H1 (cell line): ENCODE measurements at regions not wholly inside any gene's neighbourhood (a gene's known extent, or its start where the extent isn't known, plus 50 kb on each side); places are given as distances from the start of the nearest gene placed in this dataset.

Experiments
- CTCF ChIA-PET: fragments of 300-600 bp; sonication (Branson Sonifier 250); formaldehyde crosslinking; loops from one replicate; lab custom pipeline; 2021; ENCODE audit not compliant: partially characterized antibody; lab: Charles Lee
- POLR2A ChIA-PET: fragments of 300-600 bp; sonication (Branson Sonifier 250); formaldehyde crosslinking; loops from one replicate; lab custom pipeline; 2021; ENCODE audit warnings: inconsistent platforms; ENCODE audit not compliant: partially characterized antibody; lab: Charles Lee
- DNase-seq, 2 experiments: peaks; one replicate each; pipeline versions ENCODE4 v3.0.0 to v3.0.0-alpha.2; 2010 to 2022; ENCODE audit warnings: low spot score in 2 of 2, low read depth in 1 of 2, mixed read lengths in 1 of 2
- FAIRE-seq: peaks from 2 replicates; lab custom pipeline; 2011; peaks lifted over from hg19 to GRCh38; lab: Jason Lieb, UNC
- H2AFZ ChIP-seq: 2 replicates; pipeline ENCODE4 v1.8.1; 2012; ENCODE audit warnings: low read length, inconsistent platforms
- H2AK5ac ChIP-seq: 2 replicates; pipeline ENCODE4 v1.6.1; 2013; ENCODE audit warnings: low read depth, low read length
- H2BK120ac ChIP-seq: replicated peaks from 2 replicates; pipeline ENCODE3; 2013; ENCODE audit warnings: low read depth, low read length, inconsistent platforms
- H2BK12ac ChIP-seq: 2 replicates; pipeline ENCODE4 v1.6.1; 2013; ENCODE audit warnings: low read depth, low read length
- H2BK15ac ChIP-seq: 2 replicates; pipeline ENCODE4 v1.6.1; 2013; ENCODE audit warnings: low read length
- H2BK20ac ChIP-seq: 2 replicates; pipeline ENCODE4 v1.6.1; 2013; ENCODE audit warnings: low read length
- H2BK5ac ChIP-seq: 2 replicates; pipeline ENCODE4 v1.6.1; 2013; ENCODE audit warnings: low read depth, low read length
- H3K14ac ChIP-seq: 2 replicates; pipeline ENCODE4 v1.6.1; 2013; ENCODE audit warnings: inconsistent platforms; ENCODE audit not compliant: insufficient read length
- H3K18ac ChIP-seq: 2 replicates; pipeline ENCODE4 v1.6.1; 2013; ENCODE audit warnings: low read length; ENCODE audit errors: extremely low read depth
- H3K23ac ChIP-seq: 2 replicates; pipeline ENCODE4 v1.6.1; 2013; ENCODE audit warnings: inconsistent platforms; ENCODE audit not compliant: insufficient read length
- H3K23me2 ChIP-seq: 2 replicates; pipeline ENCODE4 v1.6.1; 2013; ENCODE audit warnings: low read depth, low read length
- H3K27ac ChIP-seq: 2 replicates; pipeline ENCODE4 v1.6.1; 2011; ENCODE audit warnings: low read depth, low read length, inconsistent platforms
- H3K27me3 ChIP-seq, 4 experiments: replicated peaks in 1 of 4; 1 replicate in 1 of 4; 2 replicates in 3 of 4; pipeline versions ENCODE4 v1.6.1 to v1.8.1; 2011 to 2013; ENCODE audit warnings: low read length in 3 of 4, mild to moderate bottlenecking in 3 of 4, inconsistent platforms in 2 of 4, mixed read lengths in 2 of 4, moderate library complexity in 1 of 4; ENCODE audit not compliant: control insufficient read depth in 3 of 4, insufficient read depth in 3 of 4; ENCODE audit errors: extremely low read depth in 1 of 4
- H3K36me3 ChIP-seq, 4 experiments: 2 replicates each; pipeline versions ENCODE4 v1.6.1 to v1.8.1; 2011 to 2013; ENCODE audit warnings: mild to moderate bottlenecking in 4 of 4, low read length in 3 of 4, moderate library complexity in 2 of 4, control low read depth in 1 of 4, inconsistent platforms in 1 of 4; ENCODE audit not compliant: insufficient read depth in 4 of 4, control insufficient read depth in 2 of 4
- H3K4ac ChIP-seq: replicated peaks from 2 replicates; pipeline ENCODE3; 2013; ENCODE audit warnings: low read length, low read depth, mixed read lengths, inconsistent platforms; ENCODE audit not compliant: insufficient read length
- H3K4me1 ChIP-seq, 4 experiments: replicated peaks in 1 of 4; 1 replicate in 1 of 4; 2 replicates in 3 of 4; pipeline versions ENCODE4 v1.6.1 to v1.8.1; 2011 to 2013; ENCODE audit warnings: low read length in 3 of 4, inconsistent platforms in 2 of 4, mixed read lengths in 1 of 4; ENCODE audit not compliant: insufficient read depth in 4 of 4, control insufficient read depth in 3 of 4
- H3K4me2 ChIP-seq, 2 experiments: 2 replicates each; pipeline versions ENCODE4 v1.6.1 to v1.8.1; 2011 to 2013; ENCODE audit warnings: low read depth in 2 of 2, low read length in 2 of 2, control low read depth in 1 of 2, inconsistent platforms in 1 of 2, mild to moderate bottlenecking in 1 of 2; ENCODE audit not compliant: insufficient read depth in 1 of 2
- H3K4me3 ChIP-seq, 4 experiments: fragments of 200-600, 300-600 bp in 1 of 4; sonication (generic), shearing (Covaris generic), sonication (Bioruptor Twin) in 1 of 4; 2 replicates each; pipeline versions ENCODE4 v1.5.1 to v1.8.1; 2011 to 2016; ENCODE audit warnings: low read length in 4 of 4, low read depth in 3 of 4, control low read depth in 2 of 4, inconsistent platforms in 2 of 4, mild to moderate bottlenecking in 2 of 4, mixed read lengths in 1 of 4, moderate library complexity in 1 of 4; ENCODE audit not compliant: insufficient read depth in 2 of 4; ENCODE audit errors: extremely low read depth in 1 of 4
- H3K56ac ChIP-seq: replicated peaks from 2 replicates; pipeline ENCODE3; 2013; ENCODE audit warnings: low read depth, mild to moderate bottlenecking, mixed read lengths, low read length, inconsistent platforms; ENCODE audit not compliant: insufficient read length
- H3K79me1 ChIP-seq: 2 replicates; pipeline ENCODE4 v1.6.1; 2013; ENCODE audit warnings: low read depth, low read length, control low read depth
- H3K79me2 ChIP-seq, 2 experiments: 2 replicates each; pipeline versions ENCODE4 v1.6.1 to v1.8.1; 2012 to 2013; ENCODE audit warnings: low read length in 2 of 2, mild to moderate bottlenecking in 2 of 2, inconsistent platforms in 1 of 2; ENCODE audit not compliant: insufficient read depth in 2 of 2, control insufficient read depth in 1 of 2
- H3K9ac ChIP-seq, 4 experiments: replicated peaks in 1 of 4; 1 replicate in 1 of 4; 2 replicates in 3 of 4; pipeline versions ENCODE4 v1.6.1 to v1.8.1; 2011 to 2013; ENCODE audit warnings: low read depth in 3 of 4, low read length in 3 of 4, control low read depth in 2 of 4, mild to moderate bottlenecking in 2 of 4, moderate library complexity in 2 of 4, inconsistent platforms in 1 of 4; ENCODE audit errors: extremely low read depth in 1 of 4
- H3K9me3 ChIP-seq, 2 experiments: 2 replicates each; pipeline versions ENCODE4 v1.6.1 to v1.8.1; 2012 to 2013; ENCODE audit warnings: mild to moderate bottlenecking in 2 of 2, moderate library complexity in 2 of 2, control low read depth in 1 of 2, inconsistent platforms in 1 of 2, low read depth in 1 of 2, low read length in 1 of 2, mixed read lengths in 1 of 2; ENCODE audit not compliant: insufficient read depth in 2 of 2
- H4K20me1 ChIP-seq, 2 experiments: replicated peaks in 1 of 2; 2 replicates each; pipeline versions ENCODE3 to v1.8.1; 2011 to 2013; ENCODE audit warnings: inconsistent platforms in 2 of 2, low read length in 2 of 2, mild to moderate bottlenecking in 1 of 2; ENCODE audit not compliant: insufficient read depth in 2 of 2, control insufficient read depth in 1 of 2
- H4K5ac ChIP-seq: 2 replicates; pipeline ENCODE4 v1.6.1; 2013; ENCODE audit warnings: low read length, low read depth, mixed read lengths, inconsistent platforms; ENCODE audit not compliant: insufficient read length
- H4K8ac ChIP-seq: 2 replicates; pipeline ENCODE4 v1.8.0; 2013; ENCODE audit warnings: mild to moderate bottlenecking, moderate library complexity, low read length, inconsistent platforms; ENCODE audit not compliant: insufficient read depth; ENCODE audit errors: extremely low read depth
- H4K91ac ChIP-seq: replicated peaks from 2 replicates; pipeline ENCODE3; 2013; ENCODE audit warnings: low read length, mixed read lengths, inconsistent platforms; ENCODE audit not compliant: insufficient read length
- ASH2L ChIP-seq: fragments of 200-600, 300-600 bp; sonication (generic); IDR thresholded peaks from one replicate; pipeline ENCODE4 v1.7.1; 2017; ENCODE audit warnings: low read length
- BRCA1 ChIP-seq: IDR thresholded peaks from 2 replicates; pipeline ENCODE4 v1.6.1; 2012; ENCODE audit warnings: low read depth, low read length, improper control_type of control experiment
- CBX8 ChIP-seq: fragments of 300-800, 300-1000 bp; sonication (generic); IDR thresholded peaks from 2 replicates; pipeline ENCODE4 v1.7.1; 2016; ENCODE audit warnings: low read depth, low read length, borderline replicate concordance
- CREB1 ChIP-seq: IDR thresholded peaks from 2 replicates; pipeline ENCODE4 v1.6.1; 2012; ENCODE audit warnings: inconsistent platforms
- CTBP2 ChIP-seq: IDR thresholded peaks from 2 replicates; pipeline ENCODE4 v1.7.0; 2011; ENCODE audit warnings: borderline replicate concordance, mild to moderate bottlenecking, moderate library complexity, mixed read lengths, low read length; ENCODE audit not compliant: insufficient read depth, insufficient read length
- HDAC6 ChIP-seq: IDR thresholded peaks from one replicate; pipeline ENCODE4 v1.7.1; 2012; ENCODE audit warnings: low read depth, mild to moderate bottlenecking, inconsistent platforms, low read length, moderate library complexity
- RAD21 ChIP-seq, 2 experiments: IDR thresholded peaks in 1 of 2; conservative IDR thresholded peaks in 1 of 2; 2 replicates each; pipeline ENCODE4 v1.6.1; 2011; ENCODE audit warnings: low read depth in 2 of 2, low read length in 2 of 2, improper control_type of control experiment in 1 of 2, inconsistent platforms in 1 of 2, mild to moderate bottlenecking in 1 of 2, moderate library complexity in 1 of 2
- RNF2 ChIP-seq: fragments of 200-900, 300-1000 bp; sonication (generic); IDR thresholded peaks from 2 replicates; pipeline ENCODE4 v1.7.1; 2016; ENCODE audit warnings: borderline replicate concordance, low read depth, mild to moderate bottlenecking, antibody characterized with exemption, low read length; ENCODE audit not compliant: poor library complexity, severe bottlenecking; ENCODE audit errors: missing control alignments
- SP1 ChIP-seq: IDR thresholded peaks from 2 replicates; pipeline ENCODE4 v1.6.1; 2011; ENCODE audit warnings: low read depth, low read length
- TCF12 ChIP-seq: IDR thresholded peaks from 2 replicates; pipeline ENCODE4 v1.6.1; 2011; ENCODE audit warnings: low read depth, mild to moderate bottlenecking, low read length
- YY1 ChIP-seq: IDR thresholded peaks from 2 replicates; pipeline ENCODE4 v1.6.1; 2011; ENCODE audit warnings: low read depth, mild to moderate bottlenecking, low read length
- WGBS, 2 experiments: shearing (Covaris generic) in 1 of 2; methylation state at CpG; one replicate each; pipeline versions ENCODE4 v1.1.6 to v1.1.7; 2013 to 2015; ENCODE audit warnings: low lambda C conversion rate in 2 of 2, mixed read lengths in 2 of 2, inconsistent platforms in 1 of 2, low coverage in 1 of 2, missing lambda C conversion rate in 1 of 2; ENCODE audit not compliant: insufficient replicate concordance in 2 of 2, insufficient coverage in 1 of 2, insufficient read length in 1 of 2; ENCODE audit errors: extremely low coverage in 1 of 2, missing lambda C conversion rate in 1 of 2; 5-methylcytosine and 5-hydroxymethylcytosine counted together
- TF ChIP-seq, protein P1 (sequence below): IDR thresholded peaks from 2 replicates; pipeline ENCODE4 v1.6.1; 2011; ENCODE audit warnings: low read depth, mild to moderate bottlenecking, low read length; ENCODE audit not compliant: insufficient read depth
- TF ChIP-seq, protein P2 (sequence below): IDR thresholded peaks from 2 replicates; pipeline ENCODE4 v1.6.1; 2011; ENCODE audit warnings: low read length, improper control_type of control experiment

DNA sequence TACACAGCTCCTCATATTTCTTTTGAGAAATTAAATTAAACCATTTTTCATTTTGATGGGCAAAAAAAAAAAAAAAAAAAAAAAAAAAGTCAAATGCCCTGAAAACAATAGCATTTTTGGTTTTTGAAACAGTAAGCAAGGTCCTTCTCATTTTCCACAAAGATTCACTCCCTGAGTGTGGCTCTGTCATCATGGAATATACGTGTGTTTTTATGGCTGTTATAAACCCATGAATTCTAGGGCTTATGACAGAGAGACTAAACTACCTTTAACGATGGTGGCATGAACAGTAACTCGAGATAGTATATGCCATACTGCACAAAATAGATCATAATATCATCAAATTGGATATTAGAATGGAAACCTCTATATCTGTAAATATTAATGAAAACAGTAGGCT is 179.2 kb upstream of the ZNF521 start:
- no peak for FAIRE-seq
- H2AFZ ChIP-seq = no peak overlapping the region
- no peaks in the 10 kb centered on the region for H3K79me1 ChIP-seq
- no peak for TF ChIP-seq HDAC6
- no peak for TF ChIP-seq TCF12
- TF ChIP-seq RAD21 (IDR thresholded peaks at IDR 0.05 in 1 of 2, conservative IDR thresholded peaks at IDR 0.05 in 1 of 2; ENCODE audit: low read depth in 2 of 2, low read length in 2 of 2) = no peak
- TF ChIP-seq, protein P1, sequence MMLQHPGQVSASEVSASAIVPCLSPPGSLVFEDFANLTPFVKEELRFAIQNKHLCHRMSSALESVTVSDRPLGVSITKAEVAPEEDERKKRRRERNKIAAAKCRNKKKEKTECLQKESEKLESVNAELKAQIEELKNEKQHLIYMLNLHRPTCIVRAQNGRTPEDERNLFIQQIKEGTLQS = no peak
- no peak for TF ChIP-seq YY1
- no peak for TF ChIP-seq ASH2L
- TF ChIP-seq BRCA1 = no peak
- no peak for TF ChIP-seq CTBP2
- TF ChIP-seq SP1 = no peak
- no peak for TF ChIP-seq CREB1
- no peak for TF ChIP-seq RNF2
- no peak for TF ChIP-seq CBX8
- TF ChIP-seq, protein P2, sequence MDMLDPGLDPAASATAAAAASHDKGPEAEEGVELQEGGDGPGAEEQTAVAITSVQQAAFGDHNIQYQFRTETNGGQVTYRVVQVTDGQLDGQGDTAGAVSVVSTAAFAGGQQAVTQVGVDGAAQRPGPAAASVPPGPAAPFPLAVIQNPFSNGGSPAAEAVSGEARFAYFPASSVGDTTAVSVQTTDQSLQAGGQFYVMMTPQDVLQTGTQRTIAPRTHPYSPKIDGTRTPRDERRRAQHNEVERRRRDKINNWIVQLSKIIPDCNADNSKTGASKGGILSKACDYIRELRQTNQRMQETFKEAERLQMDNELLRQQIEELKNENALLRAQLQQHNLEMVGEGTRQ = no peak

More for the DNA sequence above, 179.2 kb upstream of the ZNF521 start:
- ChIA-PET CTCF (no interaction called here), POLR2A (interaction anchor here (0.6 kb wide), 1 partner anchor 109 kb away, joined by 5 read pairs; no protein-coding TSS in a partner anchor)
- no peak overlapping the region for H2AK5ac ChIP-seq
- no peak overlapping the region for H3K4me3 ChIP-seq
- H4K5ac ChIP-seq = no peak overlapping the region
- no peak overlapping the region for H4K91ac ChIP-seq
- no peaks in the 10 kb centered on the region for H4K20me1 ChIP-seq
- no peaks in the 10 kb centered on the region for H3K27me3 ChIP-seq
- 89% methylated on average over 3 of the region's 3 CpGs; no CpG with 5 or more reads in 1 of the 2 experiments for WGBS, 2 experiments
- H3K18ac ChIP-seq = no peak overlapping the region
- H3K4me2 ChIP-seq = no peak overlapping the region
- peaks cover 11 to 13% of the 10 kb centered on the region in 2 experiments for H3K9me3 ChIP-seq
- no peak overlapping the region for H4K8ac ChIP-seq
- peaks cover 0 to 8% (median 0%) of the 10 kb centered on the region in 4 experiments; a peak in 1 of 8 replicates for H3K36me3 ChIP-seq
- H3K79me2 ChIP-seq = no peaks in the 10 kb centered on the region
- H2BK5ac ChIP-seq = no peak overlapping the region
- no peak overlapping the region for H2BK15ac ChIP-seq
- no peak overlapping the region for H3K14ac ChIP-seq
- no peak for DNase-seq
- no peak overlapping the region for H3K27ac ChIP-seq
- no peaks in the 10 kb centered on the region for H3K23me2 ChIP-seq
- no peaks in the 10 kb centered on the region for H3K4me1 ChIP-seq
- H2BK20ac ChIP-seq = no peak overlapping the region
- H3K4ac ChIP-seq = no peak overlapping the region
- H3K56ac ChIP-seq = no peak overlapping the region
- no peak overlapping the region for H2BK12ac ChIP-seq
- no peak overlapping the region for H3K23ac ChIP-seq
- H2BK120ac ChIP-seq = no peak overlapping the region
- H3K9ac ChIP-seq = no peak overlapping the region
